NCI-H2171 (cell line): ENCODE measurements at regions not wholly inside any gene's neighbourhood (a gene's known extent, or its start where the extent isn't known, plus 50 kb on each side); places are given as distances from the start of the nearest gene placed in this dataset.

Experiments used
- DNase-seq: peaks from one replicate; lab custom pipeline; 2025; lab: John Stamatoyannopoulos, UW

DNA sequence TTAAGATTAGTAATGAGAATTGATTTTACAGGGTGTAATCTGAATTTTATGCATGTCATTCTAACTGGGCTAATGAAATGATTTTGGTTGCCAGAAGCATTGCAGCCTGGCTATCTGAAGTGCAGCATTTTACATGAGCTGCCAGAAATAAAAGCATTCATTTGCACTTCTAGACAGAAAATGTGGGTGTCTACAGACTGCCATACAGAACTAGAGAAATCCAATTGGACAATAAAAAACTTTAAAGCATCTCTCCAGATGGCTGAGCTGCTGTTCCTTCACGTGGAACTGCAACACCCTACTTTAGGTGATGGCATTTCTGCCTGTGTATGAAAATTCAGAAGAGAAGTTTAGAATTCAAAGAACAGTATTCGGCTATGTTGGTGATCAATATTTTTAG, 450.1 kb upstream of the SLITRK1 start:
- DNase-seq = no peak

DNA sequence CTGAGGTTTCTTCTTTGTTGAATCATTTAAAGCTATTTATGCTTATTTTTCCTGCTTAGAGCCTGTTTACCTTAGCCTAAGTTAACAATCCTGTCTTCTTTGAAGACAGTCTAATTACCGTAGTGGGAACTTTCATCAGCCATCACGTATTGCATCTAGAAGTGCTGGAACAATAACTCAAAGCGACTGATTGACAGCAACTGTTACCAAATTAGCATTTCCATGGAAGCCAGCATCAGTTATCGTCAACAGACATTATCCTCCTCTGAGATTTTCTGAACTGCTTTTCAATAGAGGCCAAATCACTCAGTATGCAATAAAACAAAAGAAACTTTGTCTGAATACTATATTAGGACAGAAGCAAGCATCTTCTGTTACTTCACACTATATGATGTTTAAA, 433.3 kb upstream of the SLITRK1 start:
- no peak for DNase-seq

DNA sequence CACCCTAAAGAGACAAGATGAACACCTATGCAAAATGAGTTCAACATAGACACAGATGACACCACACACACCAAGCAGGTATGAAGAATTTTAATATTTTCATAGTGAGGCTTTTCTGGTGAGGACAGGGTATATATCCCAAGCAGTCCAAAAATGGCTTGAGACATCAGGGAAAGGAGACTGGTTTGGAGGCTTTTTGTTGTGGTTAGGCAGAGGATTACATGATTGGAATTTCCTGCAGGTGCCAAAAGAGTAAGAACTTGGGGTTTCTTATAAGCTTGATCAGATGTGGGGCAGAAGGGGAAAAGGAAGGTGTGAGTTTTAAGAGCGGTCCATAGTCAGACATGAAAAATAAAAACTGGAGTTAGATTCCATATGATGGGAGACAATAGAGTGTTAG, 420.8 kb upstream of the SLITRK1 start:
- DNase-seq = no peak

DNA sequence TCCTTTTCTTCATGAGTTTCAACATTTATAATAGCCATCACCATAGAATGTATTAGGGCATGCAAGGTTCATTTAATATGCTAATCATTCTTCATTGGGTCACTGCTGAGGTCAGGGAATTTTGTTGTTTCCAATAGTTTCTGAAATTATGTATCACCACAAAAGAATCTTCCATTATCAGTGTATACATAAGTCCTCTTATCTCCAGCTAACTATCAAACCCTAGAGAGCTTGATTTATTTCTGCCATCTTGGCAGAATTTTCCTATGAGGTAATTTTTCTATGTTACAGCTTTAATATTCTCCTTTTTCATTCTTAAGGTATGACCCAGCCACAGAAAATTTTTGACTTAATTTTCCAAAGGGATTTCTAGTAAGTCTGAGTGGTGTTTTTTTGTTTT, 415.0 kb upstream of the SLITRK1 start:
- DNase-seq = no peak

DNA sequence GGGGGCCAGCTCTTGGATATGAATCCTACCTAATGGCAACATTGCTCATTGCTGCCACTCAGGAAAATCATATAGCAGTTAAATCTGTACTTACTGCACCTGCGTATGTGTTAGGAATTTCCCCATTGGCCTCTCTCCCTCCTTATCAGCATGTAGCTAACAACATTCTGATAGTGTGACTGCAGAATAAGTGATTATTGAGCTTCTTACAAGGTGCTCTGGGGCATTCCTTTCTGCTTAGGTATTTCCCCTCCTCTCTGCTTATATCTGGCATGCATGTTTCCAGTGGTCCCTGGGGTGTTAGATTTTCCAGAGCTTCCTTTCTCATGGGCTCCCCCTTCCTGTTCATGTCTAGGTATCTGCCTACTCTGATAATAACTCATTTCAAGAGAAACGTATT, 414.1 kb upstream of the SLITRK1 start:
- no peak for DNase-seq

DNA sequence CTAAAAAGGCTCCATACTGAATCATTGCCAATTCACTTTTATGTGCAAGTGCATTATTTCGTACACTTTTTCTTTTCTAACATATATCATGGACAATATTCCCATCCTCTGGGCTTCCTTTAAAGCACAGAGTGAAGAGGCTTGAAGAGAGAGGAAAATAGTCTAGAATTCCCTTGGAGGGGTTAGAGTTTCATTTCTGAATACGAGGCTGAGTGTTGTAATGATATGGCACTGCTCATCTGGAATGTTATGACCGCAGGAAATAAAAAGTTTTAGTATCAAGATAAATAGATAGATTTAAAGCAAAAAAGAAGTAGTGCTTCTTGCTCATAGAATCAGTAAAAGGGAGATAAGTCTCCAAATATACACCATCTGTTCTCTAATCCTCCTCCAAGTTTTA, 412.3 kb upstream of the SLITRK1 start:
- no peak for DNase-seq

DNA sequence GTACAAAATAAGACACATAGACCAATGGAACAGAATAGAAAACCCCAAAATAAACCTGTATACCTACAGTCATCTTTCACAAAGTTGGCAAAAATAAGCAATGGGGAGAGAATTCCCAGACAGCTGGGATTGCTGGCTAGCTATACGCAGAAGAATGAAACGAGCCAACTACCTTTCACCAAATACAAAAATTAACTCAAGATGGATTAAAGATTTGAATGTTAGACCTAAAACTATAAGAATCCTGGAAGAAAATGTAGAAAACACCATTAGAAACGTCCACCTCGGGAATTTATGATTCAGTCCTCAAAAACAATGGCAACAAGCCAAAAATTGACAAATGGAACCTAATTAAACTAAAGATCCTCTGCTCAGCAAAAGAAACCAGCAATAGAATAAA, 408.1 kb upstream of the SLITRK1 start:
- DNase-seq = no peak

DNA sequence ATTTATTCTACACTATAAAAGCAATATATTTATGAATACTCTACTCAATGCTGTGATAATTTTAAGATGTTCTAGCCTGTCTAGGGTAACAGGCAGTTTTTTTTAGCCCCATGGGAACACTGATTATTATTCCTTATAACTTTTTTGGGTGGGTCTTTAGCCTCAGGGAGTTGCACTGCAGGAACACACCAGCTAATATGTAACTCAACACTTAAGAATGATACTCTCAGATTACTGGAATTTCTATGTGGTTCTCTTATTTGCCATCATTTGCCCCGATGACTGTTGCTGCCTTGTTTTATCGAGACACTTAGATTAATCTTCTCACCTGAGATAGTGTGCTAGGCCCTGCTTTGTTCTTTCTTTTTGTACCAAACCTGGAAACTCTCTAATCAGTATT, 396.9 kb upstream of the SLITRK1 start:
- DNase-seq = no peak

DNA sequence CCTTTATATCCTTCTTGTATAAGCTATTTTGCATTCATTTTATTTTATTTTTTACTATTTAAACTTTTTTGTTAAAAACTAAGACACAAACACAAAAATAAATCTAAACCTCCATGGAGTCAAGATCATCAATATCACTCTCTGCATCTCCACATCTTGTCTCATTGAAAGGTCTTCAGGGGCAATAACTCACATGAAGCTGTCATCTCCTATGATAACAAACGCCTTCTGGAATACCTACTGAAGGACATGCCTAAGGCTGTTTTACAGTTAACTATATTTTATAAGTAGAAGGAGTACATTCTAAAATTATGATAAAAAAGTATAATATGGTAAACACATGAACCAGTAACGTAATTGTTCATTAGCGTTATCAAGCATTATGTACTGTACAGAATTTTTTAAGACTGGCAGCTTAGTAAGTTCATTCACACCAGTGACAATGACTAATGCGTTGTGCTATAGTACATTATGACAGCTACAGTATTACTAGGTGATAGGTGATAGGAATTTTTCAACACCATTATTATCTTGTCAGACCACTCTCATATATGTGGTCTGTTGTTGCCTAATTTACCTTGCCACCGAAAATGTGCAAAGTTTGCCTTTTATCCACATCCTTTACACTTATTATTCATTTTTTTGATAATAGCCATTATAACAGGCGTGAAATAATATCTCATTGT, 390.7 kb upstream of the SLITRK1 start:
- DNase-seq = no peak

DNA sequence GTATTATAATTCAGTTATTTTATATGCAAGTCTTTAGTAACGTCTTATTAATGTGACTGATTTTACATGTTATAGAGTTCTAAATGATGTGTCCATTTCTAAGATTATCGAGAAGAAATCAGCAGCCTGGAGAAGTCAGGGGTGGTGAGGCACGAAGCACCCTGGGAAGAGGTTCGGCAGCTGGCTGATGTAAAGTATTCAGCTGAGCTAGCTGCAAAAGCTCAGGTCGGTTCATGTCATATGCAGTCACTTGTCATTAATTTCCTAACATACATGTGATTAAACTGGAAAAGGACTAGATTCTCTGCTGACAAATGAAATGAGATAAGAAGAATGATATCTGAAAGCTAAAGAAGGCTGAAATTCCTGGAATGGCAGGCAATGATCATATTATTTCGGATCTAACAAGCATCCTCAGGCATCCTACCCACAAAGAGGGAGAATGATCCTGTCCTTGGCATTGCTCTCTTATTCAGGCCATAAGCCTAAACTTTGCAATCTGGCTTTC, 383.0 kb upstream of the SLITRK1 start:
- DNase-seq = peak; percentile 22

DNA sequence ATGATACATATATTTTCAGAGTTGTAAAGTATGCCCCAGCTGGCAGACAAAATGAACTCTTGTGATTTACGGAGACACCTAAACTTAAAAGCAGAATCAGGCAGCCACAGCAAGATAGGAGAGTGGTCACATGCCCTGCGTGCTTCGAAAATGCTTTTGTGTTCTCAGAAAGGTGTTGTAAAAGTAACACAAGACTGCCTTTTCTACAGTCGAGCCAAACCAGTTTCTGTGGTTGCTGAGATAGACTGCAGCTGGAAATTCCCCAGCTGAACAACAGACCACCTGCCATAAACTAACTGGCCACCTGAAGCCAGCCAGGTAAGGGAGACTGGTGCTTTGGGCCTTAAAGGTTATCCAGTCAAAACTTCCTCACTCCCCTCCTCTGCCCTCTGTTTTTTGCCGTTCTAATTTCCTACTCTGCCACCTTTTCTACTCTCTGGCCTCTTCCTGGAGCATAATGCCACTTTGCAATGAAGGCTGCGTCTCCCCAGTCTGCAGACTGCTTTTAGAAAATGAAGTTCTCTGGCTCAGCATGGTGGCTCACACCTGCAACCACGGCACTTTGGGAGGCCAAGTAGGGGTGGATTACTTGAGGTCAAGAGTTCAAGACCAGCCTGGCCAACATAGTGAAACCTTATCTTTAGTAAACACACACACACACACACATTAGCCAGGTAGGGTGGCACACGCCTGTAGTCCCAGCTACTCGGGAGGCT, 381.2 kb upstream of the SLITRK1 start:
- no peak for DNase-seq

DNA sequence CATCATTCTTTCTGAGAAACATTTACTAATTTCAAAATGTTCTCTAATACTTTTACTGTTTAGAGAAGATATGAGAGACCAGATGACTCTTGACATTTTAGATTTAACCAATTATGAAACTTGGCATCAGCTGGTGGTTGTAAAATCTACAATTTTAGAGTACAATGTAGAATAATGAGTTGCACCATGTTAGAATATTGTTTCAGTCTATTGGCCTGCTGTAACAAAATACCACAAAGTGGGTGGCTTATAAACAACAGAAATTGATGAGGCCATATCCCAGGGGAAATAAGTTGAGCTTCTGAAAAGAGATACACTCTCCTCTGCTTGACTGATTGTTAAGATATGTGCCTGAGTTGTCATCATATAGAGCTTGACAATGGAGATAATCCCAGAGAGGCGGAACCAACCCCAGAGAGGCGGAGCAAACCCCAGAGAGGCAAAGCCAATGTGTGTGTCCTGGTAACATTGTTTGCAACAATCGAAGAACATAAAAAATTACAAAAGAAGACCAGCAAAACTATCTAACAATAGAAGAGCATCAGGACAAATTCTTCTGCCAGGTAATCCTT, 373.0 kb upstream of the SLITRK1 start:
- no peak for DNase-seq

DNA sequence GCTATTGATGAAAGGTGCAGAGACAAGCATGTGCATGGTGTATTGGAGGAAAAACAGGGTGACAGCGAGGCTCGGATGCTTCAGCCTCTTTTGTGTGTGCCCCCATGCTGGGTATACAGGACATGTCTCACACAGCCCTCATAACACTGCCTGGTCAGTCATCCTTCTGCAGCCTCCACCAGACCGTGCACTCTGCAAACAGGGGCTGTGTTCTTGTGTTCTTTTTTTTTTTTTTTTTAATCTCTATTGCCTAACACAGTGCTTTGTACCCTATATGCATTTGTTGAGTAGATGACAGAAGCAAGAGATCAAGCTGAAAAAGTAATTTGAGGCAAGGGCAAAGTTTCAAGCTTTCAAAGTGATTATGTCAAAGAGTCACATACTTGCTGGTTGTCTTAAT, 367.2 kb upstream of the SLITRK1 start:
- no peak for DNase-seq

DNA sequence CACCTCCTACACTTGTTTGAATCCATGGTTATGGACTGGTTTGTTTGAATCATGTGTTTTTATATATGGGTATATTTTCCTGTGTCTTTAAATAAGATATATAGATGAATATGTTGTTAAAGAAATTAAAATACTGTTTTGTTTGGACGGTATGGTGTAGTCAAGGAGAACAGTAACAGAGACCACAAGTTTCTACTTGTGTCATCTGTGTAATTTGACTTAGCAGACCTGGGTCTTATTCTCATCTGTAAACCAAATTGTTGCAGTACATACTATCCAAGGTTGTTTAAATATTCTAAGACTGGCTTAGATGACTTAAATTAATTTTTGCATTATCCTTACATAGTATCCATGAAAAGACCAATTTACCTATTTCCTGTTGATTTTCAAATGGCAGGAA, 361.1 kb upstream of the SLITRK1 start:
- no peak for DNase-seq

DNA sequence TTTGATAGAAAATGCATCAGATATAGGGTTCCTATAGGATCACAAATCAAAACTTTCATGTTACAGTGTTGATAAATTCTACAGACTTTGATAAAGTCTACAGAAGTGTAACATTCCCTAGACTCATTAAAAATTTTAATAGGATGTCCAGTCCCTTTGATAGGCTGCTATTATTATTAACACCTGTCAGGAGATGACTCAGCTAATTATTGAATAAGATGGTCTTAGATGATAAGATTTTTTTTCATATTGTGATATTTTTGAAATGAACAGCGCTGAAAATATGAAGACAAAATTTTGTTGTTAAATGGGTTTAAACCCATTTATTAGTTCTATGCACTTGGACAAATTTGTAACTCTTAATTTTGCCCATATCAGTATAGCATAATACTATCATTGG, 356.8 kb upstream of the SLITRK1 start:
- DNase-seq = no peak

DNA sequence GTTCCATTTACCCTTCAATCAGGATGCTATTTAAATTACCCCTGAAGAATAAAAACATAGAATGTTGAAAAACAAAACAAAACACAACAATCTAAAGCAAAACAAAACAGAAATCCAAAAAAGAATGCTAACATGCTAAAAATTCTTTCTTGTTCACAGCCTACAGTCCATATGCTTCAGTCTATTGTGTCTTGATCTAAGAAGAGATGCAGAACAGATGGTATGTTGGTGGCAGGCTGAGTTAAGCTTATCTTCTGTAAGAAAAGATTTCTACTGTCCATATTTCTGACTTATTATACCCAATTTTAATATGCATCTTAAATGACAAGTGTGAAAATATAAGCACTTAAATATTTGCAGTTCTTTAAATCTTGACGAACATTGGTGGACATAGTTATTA, 356.1 kb upstream of the SLITRK1 start:
- DNase-seq = no peak

DNA sequence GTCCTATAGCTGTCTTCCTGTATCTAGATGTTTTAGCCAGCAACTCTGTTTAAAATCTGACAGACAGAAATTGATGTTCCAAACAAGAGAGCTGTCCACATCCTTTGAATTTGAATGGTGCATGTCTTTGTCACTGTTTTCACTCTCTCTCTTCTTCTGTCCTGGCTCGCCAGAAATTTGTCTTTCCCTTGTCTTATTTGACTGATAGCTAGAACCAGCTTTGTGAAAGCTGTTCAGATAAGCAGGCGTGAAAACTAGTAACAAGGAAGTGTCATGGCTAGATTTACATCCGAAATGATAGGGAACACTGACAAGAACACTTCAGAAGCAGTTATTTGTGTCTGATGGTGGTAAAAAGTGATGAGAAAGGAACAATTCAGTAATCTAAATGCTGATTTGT, 354.9 kb upstream of the SLITRK1 start:
- DNase-seq = no peak

DNA sequence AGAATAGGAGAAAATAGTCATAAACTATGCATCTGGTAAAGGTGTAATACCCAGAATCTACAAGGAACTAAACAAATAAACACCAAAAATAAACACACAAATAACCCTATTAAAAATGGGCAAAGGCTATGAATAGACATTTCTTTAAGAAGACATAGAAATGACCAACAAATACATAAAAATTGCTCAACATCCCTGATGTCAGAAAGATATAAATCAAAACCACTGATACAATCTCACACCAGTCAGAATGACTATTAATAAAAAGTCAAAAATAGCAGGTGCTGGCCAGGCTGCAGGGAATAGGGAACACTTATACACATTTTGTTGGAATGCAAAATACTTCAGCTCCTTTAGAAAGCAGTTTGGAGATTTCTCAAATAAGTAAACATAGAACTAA, 352.1 kb upstream of the SLITRK1 start:
- no peak for DNase-seq

DNA sequence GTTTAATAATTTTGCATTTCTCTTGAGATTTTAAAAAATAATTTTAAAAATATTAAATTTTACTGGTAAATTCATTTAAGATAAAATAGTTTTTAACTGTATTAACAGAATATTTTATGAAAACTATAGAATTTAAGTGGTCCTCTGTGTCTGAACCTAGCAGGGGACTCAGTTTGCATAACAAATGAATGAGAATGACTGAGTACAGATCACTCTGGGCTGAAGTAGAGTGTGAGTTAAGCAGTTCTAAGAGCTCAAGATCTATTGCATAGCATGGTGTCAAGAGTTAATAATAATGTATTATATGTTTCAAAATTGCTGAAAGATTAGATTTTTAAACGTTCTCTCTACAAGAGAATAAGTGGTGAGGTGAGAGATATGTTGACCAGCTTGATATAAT, 348.3 kb upstream of the SLITRK1 start:
- no peak for DNase-seq

DNA sequence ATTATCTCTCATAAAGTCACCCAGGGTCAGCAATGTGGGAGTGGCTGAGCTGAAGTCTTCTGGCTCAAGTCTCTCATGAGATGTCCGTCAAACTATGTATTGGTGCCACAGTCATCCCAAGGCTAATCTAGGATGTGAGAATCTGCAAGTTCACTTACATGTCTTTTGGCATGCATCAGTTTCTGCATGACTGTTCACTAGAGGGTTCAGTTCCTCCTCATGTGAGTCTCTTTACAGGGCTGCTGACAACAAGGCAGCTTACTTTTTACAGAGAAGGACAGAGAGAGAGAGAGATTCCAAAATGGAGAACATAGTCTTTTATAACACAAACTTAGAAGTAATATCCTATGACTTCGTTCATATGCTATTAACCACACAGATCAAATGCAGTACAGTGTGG, 328.8 kb upstream of the SLITRK1 start:
- no peak for DNase-seq

DNA sequence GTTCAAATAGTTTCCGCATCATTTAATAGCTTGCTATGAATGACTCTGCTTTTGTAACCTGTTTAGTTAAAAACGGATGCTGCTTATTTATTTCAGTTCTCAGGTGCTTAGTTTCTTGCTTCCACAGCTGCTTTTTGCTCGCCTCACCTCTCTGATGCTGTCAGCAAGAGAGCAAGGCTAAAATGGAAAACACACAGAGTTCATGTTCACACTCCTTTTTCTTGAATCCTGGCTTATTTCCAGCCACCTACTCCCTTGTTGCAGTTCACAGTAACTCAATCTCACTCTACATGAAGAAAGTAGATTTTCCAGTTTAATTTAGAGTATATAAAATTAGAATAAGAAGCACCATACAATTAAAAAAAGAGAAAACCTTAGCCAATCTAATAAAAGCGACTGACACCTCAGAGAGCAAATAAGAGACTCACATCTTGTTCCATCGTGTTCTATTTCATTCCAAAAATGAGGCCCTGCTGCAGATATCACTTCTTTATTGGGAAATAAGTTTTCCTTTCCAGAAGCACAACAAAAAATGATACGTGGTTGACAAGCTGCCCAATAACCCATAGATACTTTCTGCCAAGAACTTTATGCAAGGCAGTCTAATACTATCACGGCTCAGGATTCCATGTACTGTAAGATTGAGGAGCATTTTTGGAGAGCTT, 326.1 kb upstream of the SLITRK1 start:
- DNase-seq = no peak

DNA sequence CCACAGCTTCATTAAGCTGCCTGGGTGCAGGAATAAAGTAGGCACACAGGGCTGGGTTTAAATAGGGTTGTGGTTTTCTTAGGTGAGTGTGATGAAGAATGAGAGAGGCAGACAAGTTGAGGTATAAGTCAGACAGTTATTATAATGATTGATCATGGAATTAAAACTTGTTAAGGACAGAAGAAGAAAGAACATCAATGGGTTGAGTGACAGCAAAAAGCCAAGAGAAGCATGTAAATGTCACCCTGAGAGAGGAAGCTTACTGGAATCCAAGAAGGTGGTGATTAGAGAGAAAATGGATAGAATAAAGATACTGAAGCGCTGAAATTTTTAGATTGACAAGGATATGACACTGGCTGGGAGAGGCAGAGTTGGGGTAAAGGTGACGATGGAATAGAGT, 325.2 kb upstream of the SLITRK1 start:
- no peak for DNase-seq

DNA sequence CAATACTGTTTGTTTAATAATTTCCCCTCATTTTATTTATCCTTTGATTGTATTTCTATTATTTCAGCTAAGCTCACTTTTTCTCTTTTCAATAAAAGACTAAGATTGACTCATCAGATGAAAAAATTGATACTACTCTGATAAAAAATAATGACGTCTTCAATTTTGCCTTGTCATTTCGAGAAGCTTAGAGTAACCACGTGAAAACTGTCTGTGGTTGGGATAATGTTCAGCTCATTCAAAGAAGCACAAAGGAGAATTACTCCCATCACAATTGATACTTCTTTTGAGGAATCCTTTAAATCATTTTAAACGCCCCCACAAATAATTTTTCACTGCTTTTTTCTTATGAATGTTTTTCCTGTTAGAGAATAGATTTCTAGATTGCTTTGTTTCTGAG, 318.7 kb upstream of the SLITRK1 start:
- no peak for DNase-seq
